GM12873 (cell line): ENCODE measurements at regions not wholly inside any gene's neighbourhood (a gene's known extent, or its start where the extent isn't known, plus 50 kb on each side); places are given as distances from the start of the nearest gene placed in this dataset.

Experiments used
- TF ChIP-seq, protein P1 (sequence below): IDR thresholded peaks from 2 replicates; pipeline ENCODE4 v1.5.1; 2012; ENCODE audit warnings: low read depth, mild to moderate bottlenecking, moderate library complexity, low read length, control low read depth; ENCODE audit not compliant: insufficient read depth; ENCODE audit errors: missing control alignments

- TF ChIP-seq, protein P1, sequence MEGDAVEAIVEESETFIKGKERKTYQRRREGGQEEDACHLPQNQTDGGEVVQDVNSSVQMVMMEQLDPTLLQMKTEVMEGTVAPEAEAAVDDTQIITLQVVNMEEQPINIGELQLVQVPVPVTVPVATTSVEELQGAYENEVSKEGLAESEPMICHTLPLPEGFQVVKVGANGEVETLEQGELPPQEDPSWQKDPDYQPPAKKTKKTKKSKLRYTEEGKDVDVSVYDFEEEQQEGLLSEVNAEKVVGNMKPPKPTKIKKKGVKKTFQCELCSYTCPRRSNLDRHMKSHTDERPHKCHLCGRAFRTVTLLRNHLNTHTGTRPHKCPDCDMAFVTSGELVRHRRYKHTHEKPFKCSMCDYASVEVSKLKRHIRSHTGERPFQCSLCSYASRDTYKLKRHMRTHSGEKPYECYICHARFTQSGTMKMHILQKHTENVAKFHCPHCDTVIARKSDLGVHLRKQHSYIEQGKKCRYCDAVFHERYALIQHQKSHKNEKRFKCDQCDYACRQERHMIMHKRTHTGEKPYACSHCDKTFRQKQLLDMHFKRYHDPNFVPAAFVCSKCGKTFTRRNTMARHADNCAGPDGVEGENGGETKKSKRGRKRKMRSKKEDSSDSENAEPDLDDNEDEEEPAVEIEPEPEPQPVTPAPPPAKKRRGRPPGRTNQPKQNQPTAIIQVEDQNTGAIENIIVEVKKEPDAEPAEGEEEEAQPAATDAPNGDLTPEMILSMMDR = no peak
Measured at GRCh38 chr9:1857808-1858207, 157.3 kb upstream of the SMARCA2 start.

- TF ChIP-seq, protein P1 = peak; percentile 70
Measured at GRCh38 chr9:1869843-1870242, 145.3 kb upstream of the SMARCA2 start.

- TF ChIP-seq, protein P1 = no peak
Measured at GRCh38 chr9:1870915-1871314, 144.2 kb upstream of the SMARCA2 start.

DNA sequence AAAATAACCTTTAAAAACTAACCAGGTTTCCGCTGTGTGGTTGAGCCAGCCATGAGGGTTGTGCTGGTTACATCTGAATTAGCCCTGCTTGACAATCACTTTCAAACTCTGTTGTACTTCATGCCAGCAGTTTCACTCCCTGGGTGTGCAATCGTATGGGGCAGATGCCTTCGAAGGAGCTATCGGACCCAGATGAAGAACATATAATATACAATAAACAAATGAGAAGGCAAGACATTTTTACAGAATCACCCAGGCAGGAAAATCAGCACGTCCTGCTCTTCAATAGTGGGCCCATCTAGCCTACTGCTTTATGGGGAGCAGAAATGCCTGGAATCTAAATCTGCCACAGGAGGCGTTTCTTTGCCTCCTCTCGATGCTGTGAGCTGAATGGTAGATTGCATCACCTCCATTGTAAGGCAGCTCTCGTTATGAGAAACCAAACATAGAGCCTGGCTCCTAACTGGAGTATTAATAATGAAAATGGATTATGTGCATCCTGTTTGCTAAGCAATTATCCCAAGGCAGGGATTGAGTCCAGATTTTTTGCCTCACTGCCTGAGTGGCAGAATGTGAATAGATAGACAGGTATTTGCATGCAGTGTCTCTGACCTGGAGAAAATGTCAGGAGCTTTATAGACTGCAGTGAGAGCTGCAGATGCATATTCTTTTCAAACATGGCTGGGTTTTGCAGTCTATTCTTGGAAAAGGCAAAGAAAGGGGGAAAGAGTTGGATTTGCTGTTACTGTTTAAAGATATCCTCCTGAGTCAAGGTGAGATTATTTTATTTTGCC, 143.3 kb upstream of the SMARCA2 start:
- TF ChIP-seq, protein P1 = no peak

DNA sequence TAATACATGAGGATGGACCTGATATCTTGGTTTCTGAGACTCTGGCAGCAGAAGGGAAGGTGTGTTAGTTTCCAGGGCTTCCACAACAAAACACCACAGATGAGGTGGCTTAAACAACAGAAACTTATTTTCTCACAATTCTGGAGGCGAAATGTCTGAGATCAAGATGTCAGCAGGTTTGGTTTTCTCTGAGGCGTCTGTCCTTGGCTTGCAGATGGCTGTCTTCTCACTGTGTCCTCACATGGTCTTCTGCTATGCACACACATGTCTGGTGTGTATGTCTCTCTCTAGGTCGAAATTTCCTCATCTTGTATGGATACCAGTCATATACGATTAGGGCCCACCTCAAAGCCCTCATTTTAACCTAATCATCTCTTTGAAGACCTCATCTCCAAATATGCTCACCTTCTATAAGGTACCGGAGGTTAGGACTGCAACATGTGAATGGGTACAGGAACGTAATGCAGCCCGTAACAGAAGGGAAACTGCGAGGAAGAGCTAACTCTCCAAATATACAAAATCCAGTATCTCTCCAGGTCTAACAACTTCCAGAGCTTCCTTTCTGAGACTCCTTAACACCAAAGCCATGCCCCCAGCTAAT, 139.8 kb upstream of the SMARCA2 start:
- TF ChIP-seq, protein P1 = no peak

GRCh38 chr9:1875921-1876448, 139.2 kb upstream of the SMARCA2 start:
- TF ChIP-seq, protein P1 = no peak

DNA sequence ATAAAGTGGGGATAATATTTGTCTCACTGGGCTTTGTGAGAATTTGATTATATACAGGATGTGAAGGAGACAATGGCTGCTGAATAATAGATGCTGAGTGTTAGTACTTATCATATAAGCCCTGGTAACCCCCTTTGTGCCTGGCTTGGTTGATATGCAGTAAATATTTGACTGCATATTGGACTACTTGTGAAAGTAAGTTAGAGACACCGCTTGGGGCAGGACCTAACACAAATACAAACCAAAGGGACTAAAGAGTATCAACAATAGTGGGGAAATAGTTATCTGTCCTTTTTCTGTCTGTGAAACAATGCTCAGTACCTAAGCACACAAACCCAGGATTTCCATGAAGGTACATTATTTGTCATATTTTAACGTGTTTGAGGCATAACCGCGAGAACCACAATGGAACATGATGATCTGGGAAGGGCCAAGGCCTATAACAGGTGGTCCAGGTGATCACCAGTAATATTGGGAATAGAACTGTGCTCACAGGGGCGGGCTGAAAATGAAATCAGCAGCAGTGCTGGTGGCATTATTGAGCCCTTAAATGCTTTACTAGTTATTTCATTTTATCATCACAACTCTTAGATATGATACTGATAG, 138.2 kb upstream of the SMARCA2 start:
- TF ChIP-seq, protein P1 = no peak
